ENCODE measurements at regions not wholly inside any gene's neighbourhood (a gene's known extent, or its start where the extent isn't known, plus 50 kb on each side); places are given as distances from the start of the nearest gene placed in this dataset.
A peak's percentile ranks its signal among the peaks of the same experiment; 100 is the strongest.

- Histone ChIP-seq H3K27ac (ENCODE audit: low read length) (no peak overlapping the region), H3K36me3 (ENCODE audit: control insufficient read depth in 1 of 2, insufficient read depth in 2 of 2, low read length in 2 of 2) (no peaks in the 10 kb centered on the region), H3K27me3 (ENCODE audit: low read depth, low read length) (no peaks in the 10 kb centered on the region), H3K4me3 (ENCODE audit: low read depth in 1 of 2, low read length in 2 of 2) (no peak overlapping the region), H3K4me1 (ENCODE audit: control insufficient read depth in 1 of 2, insufficient read depth in 2 of 2, low read length in 2 of 2) (peaks cover 0 to 23% of the 10 kb centered on the region in 2 donors), H3K9me3 (ENCODE audit: control insufficient read depth in 1 of 2, low read length in 2 of 2) (no peaks in the 10 kb centered on the region)
Observed at GRCh38 chr9:134541097-134541747, 100.4 kb upstream of the COL5A1 start.

- Histone ChIP-seq H3K9me3 (ENCODE audit: control insufficient read depth in 1 of 2, low read length in 2 of 2) (no peaks in the 10 kb centered on the region), H3K36me3 (ENCODE audit: control insufficient read depth in 1 of 2, insufficient read depth in 2 of 2, low read length in 2 of 2) (no peaks in the 10 kb centered on the region), H3K4me1 (ENCODE audit: control insufficient read depth in 1 of 2, insufficient read depth in 2 of 2, low read length in 2 of 2) (peaks cover 0 to 22% of the 10 kb centered on the region in 2 donors), H3K27me3 (ENCODE audit: low read depth, low read length) (no peaks in the 10 kb centered on the region), H3K4me3 (ENCODE audit: low read depth in 1 of 2, low read length in 2 of 2) (no peak overlapping the region), H3K27ac (ENCODE audit: low read length) (peak overlapping the region; percentile 45)
Observed at GRCh38 chr9:134544388-134545214, 97.0 kb upstream of the COL5A1 start.

GRCh38 chr9:134545215-134545542 is 96.4 kb upstream of the COL5A1 start:
- no peaks in the 10 kb centered on the region for H3K9me3 ChIP-seq (ENCODE audit: control insufficient read depth in 1 of 2, low read length in 2 of 2)
- H3K4me1 ChIP-seq (ENCODE audit: control insufficient read depth in 1 of 2, insufficient read depth in 2 of 2, low read length in 2 of 2): peaks cover 0 to 17% of the 10 kb centered on the region in 2 donors
- no peaks in the 10 kb centered on the region for H3K36me3 ChIP-seq (ENCODE audit: control insufficient read depth in 1 of 2, insufficient read depth in 2 of 2, low read length in 2 of 2)
- peak overlapping the region; percentile 45 for H3K27ac ChIP-seq (ENCODE audit: low read length)
- no peaks in the 10 kb centered on the region for H3K27me3 ChIP-seq (ENCODE audit: low read depth, low read length)
- H3K4me3 ChIP-seq (ENCODE audit: low read depth in 1 of 2, low read length in 2 of 2): no peak overlapping the region

GRCh38 chr9:134545543-134546245 is 95.9 kb upstream of the COL5A1 start:
- Histone ChIP-seq H3K9me3 (ENCODE audit: control insufficient read depth in 1 of 2, low read length in 2 of 2) (no peaks in the 10 kb centered on the region), H3K27ac (ENCODE audit: low read length) (peak overlapping the region; percentile 45), H3K4me1 (ENCODE audit: control insufficient read depth in 1 of 2, insufficient read depth in 2 of 2, low read length in 2 of 2) (peaks cover 0 to 17% of the 10 kb centered on the region in 2 donors), H3K36me3 (ENCODE audit: control insufficient read depth in 1 of 2, insufficient read depth in 2 of 2, low read length in 2 of 2) (no peaks in the 10 kb centered on the region), H3K27me3 (ENCODE audit: low read depth, low read length) (no peaks in the 10 kb centered on the region), H3K4me3 (ENCODE audit: low read depth in 1 of 2, low read length in 2 of 2) (peak overlapping the region; percentile 11 to 19)

GRCh38 chr9:134546246-134546731 is 95.3 kb upstream of the COL5A1 start:
- H3K4me1 ChIP-seq (ENCODE audit: control insufficient read depth in 1 of 2, insufficient read depth in 2 of 2, low read length in 2 of 2): peaks cover 0 to 17% of the 10 kb centered on the region in 2 donors
- H3K27me3 ChIP-seq (ENCODE audit: low read depth, low read length): no peaks in the 10 kb centered on the region

GRCh38 chr9:134546746-134547145 is 94.9 kb upstream of the COL5A1 start:
- Histone ChIP-seq H3K36me3 (ENCODE audit: control insufficient read depth in 1 of 2, insufficient read depth in 2 of 2, low read length in 2 of 2) (no peaks in the 10 kb centered on the region), H3K4me3 (ENCODE audit: low read depth in 1 of 2, low read length in 2 of 2) (no peak overlapping the region), H3K9me3 (ENCODE audit: control insufficient read depth in 1 of 2, low read length in 2 of 2) (no peaks in the 10 kb centered on the region), H3K27me3 (ENCODE audit: low read depth, low read length) (no peaks in the 10 kb centered on the region), H3K27ac (ENCODE audit: low read length) (peak overlapping the region; percentile 14), H3K4me1 (ENCODE audit: control insufficient read depth in 1 of 2, insufficient read depth in 2 of 2, low read length in 2 of 2) (peaks cover 0 to 20% of the 10 kb centered on the region in 2 donors)

More at GRCh38 chr9:134546246-134546731, 95.3 kb upstream of the COL5A1 start:
- Histone ChIP-seq H3K36me3 (ENCODE audit: control insufficient read depth in 1 of 2, insufficient read depth in 2 of 2, low read length in 2 of 2) (no peaks in the 10 kb centered on the region), H3K9me3 (ENCODE audit: control insufficient read depth in 1 of 2, low read length in 2 of 2) (no peaks in the 10 kb centered on the region), H3K4me3 (ENCODE audit: low read depth in 1 of 2, low read length in 2 of 2) (peak overlapping the region; percentile 11 to 19), H3K27ac (ENCODE audit: low read length) (peak overlapping the region; percentile 14)

- Histone ChIP-seq H3K9me3 (ENCODE audit: control insufficient read depth in 1 of 2, low read length in 2 of 2) (no peaks in the 10 kb centered on the region), H3K27me3 (ENCODE audit: low read depth, low read length) (no peaks in the 10 kb centered on the region), H3K27ac (ENCODE audit: low read length) (no peak overlapping the region), H3K4me3 (ENCODE audit: low read depth in 1 of 2, low read length in 2 of 2) (no peak overlapping the region), H3K36me3 (ENCODE audit: control insufficient read depth in 1 of 2, insufficient read depth in 2 of 2, low read length in 2 of 2) (no peaks in the 10 kb centered on the region), H3K4me1 (ENCODE audit: control insufficient read depth in 1 of 2, insufficient read depth in 2 of 2, low read length in 2 of 2) (peaks cover 0 to 21% of the 10 kb centered on the region in 2 donors)
Observed at GRCh38 chr9:134547161-134548100, 94.2 kb upstream of the COL5A1 start.

- H3K27me3 ChIP-seq (ENCODE audit: low read depth, low read length): no peaks in the 10 kb centered on the region
- H3K27ac ChIP-seq (ENCODE audit: low read length): no peak overlapping the region
- no peak overlapping the region for H3K4me3 ChIP-seq (ENCODE audit: low read depth in 1 of 2, low read length in 2 of 2)
- no peaks in the 10 kb centered on the region for H3K36me3 ChIP-seq (ENCODE audit: control insufficient read depth in 1 of 2, insufficient read depth in 2 of 2, low read length in 2 of 2)
- H3K9me3 ChIP-seq (ENCODE audit: control insufficient read depth in 1 of 2, low read length in 2 of 2): no peaks in the 10 kb centered on the region
- peaks cover 0 to 21% of the 10 kb centered on the region in 2 donors for H3K4me1 ChIP-seq (ENCODE audit: control insufficient read depth in 1 of 2, insufficient read depth in 2 of 2, low read length in 2 of 2)
Observed at GRCh38 chr9:134548185-134548584, 93.4 kb upstream of the COL5A1 start.

- peaks cover 0 to 21% of the 10 kb centered on the region in 2 donors for H3K4me1 ChIP-seq (ENCODE audit: control insufficient read depth in 1 of 2, insufficient read depth in 2 of 2, low read length in 2 of 2)
- no peaks in the 10 kb centered on the region for H3K9me3 ChIP-seq (ENCODE audit: control insufficient read depth in 1 of 2, low read length in 2 of 2)
- no peaks in the 10 kb centered on the region for H3K36me3 ChIP-seq (ENCODE audit: control insufficient read depth in 1 of 2, insufficient read depth in 2 of 2, low read length in 2 of 2)
- H3K27ac ChIP-seq (ENCODE audit: low read length): no peak overlapping the region
- no peaks in the 10 kb centered on the region for H3K27me3 ChIP-seq (ENCODE audit: low read depth, low read length)
- H3K4me3 ChIP-seq (ENCODE audit: low read depth in 1 of 2, low read length in 2 of 2): no peak overlapping the region
Observed at GRCh38 chr9:134548618-134549017, 93.0 kb upstream of the COL5A1 start.

GRCh38 chr9:134549336-134549735 is 92.3 kb upstream of the COL5A1 start:
- Histone ChIP-seq H3K27ac (ENCODE audit: low read length) (no peak overlapping the region), H3K36me3 (ENCODE audit: control insufficient read depth in 1 of 2, insufficient read depth in 2 of 2, low read length in 2 of 2) (no peaks in the 10 kb centered on the region), H3K27me3 (ENCODE audit: low read depth, low read length) (no peaks in the 10 kb centered on the region), H3K9me3 (ENCODE audit: control insufficient read depth in 1 of 2, low read length in 2 of 2) (no peaks in the 10 kb centered on the region), H3K4me1 (ENCODE audit: control insufficient read depth in 1 of 2, insufficient read depth in 2 of 2, low read length in 2 of 2) (peaks cover 0 to 16% of the 10 kb centered on the region in 2 donors), H3K4me3 (ENCODE audit: low read depth in 1 of 2, low read length in 2 of 2) (no peak overlapping the region)
